Activated T-helper 9 cell treated with anti-CD3 and anti-CD28 coated beads, Interleukin-2, amount 50 U/mL, for 16 hours (primary cell): ENCODE measurements at regions not wholly inside any gene's neighbourhood (a gene's known extent, or its start where the extent isn't known, plus 50 kb on each side); places are given as distances from the start of the nearest gene placed in this dataset.
"Not testable (repeated sequence)": the region's sequence is repeated elsewhere in the genome, so short reads cannot be mapped to it uniquely, and the experiment has no call there.

Experiments
- DNase-seq: peaks from one replicate; pipeline ENCODE4 v3.0.0-alpha.2; 2020; ENCODE audit warnings: low read depth

DNA sequence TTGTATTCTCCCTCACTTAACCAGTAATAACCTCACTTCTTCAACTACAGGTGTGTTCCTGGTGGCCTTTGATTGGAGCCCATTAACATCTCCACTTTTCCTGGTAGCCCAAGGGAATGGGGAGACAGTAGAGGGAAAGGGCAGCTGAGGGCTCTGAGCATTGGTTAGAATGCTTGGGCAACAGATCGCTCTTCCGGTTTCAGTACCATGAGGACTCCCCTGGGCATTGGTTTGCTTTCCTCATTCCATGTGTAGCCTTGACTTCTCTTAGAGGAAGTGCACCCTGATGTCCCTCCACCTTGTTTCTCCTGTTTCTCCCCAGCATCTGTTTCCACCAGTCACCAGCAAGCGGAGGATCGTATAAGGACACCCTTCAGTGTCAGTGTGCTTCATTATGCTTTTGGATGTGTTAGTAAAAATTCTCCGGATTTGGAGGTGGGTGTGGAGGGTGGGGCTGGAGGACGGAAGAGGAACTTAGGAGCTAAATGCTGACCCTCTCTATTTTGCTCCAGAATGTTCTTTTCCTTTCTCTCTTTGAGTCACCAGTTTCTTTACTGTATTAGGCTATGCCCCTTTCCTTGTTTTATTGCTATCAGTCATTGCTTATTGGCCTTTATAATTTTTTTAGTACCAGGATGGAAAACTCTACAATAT is 50.6 kb upstream of the ZNG1B start:
- not testable (repeated sequence) for DNase-seq

DNA sequence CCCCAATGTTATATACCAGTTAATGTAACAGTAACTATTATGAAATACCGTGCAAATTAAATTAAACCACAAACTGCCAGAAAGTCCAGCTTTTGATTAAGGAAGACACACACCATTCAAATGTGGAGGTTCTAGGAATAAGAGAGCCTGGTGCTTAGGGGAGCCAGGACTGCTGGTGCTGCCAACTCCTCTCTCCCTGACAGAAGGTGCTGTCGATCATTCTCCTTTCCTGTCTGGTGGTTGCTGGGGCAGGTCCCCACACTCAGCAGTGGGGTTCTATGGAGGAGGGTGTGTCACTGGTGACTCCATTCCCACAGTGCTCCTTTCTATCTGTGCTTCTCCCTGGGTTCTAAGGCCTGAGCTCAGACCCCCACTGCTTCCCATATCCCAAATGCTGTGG is 57.9 kb upstream of the ZNG1B start:
- not testable (repeated sequence) for DNase-seq

DNA sequence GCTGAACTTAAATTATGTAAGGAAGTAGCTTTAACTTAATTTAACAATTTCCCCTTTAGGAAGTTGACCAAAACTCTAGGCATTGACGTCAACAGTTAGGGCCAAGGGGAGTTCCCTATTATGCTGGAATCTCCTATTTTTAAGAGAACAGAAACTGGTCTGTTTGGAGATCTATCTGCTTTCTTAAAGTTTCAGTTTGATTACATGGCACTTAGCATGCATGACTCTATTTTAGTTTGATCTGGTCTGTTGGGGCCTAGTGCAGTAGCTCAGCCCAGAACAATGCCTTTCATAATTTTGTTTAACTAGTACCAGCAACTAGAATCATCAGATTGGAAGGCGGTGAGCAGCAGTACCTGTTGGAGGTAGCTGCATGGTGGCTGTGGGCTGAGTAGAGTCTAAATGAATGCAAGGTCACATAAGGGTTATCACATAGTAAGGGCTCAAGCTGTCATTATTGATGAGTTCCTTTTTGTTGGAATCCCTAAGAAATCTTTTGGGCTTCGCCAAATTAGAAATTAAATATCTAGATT is 60.5 kb upstream of the ZNG1B start:
- DNase-seq, result no peak

DNA sequence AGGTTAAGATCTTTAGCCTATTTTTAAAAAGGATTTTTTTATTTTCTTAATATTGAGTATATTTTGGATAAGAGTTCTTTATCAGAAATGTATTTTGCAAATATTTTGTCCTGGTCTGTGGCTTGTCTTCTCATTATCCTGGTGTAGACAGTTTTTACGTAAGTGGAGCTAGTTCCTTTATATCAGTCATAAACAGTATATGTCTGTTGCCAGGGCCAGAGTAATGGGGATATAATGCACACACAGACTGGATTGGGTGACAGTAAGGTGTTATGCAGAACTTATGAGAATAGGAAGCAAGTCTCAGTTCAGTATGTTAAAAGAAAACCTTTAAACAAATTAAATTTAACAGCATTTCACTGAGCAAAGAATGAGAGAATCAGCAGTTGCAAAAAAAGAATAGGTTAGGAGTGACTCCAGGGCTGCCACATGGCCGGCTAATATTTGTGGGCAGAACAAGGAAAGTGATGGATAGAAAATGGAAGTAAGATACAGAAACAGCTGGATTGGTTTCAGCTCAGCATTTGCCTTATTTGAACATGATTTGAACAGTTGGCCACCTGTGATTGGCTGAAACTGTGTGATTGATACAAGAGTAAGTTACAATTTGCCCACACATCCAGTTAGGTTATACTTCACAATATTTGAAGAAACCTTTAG is 61.1 kb upstream of the ZNG1B start:
- no peak for DNase-seq

DNA sequence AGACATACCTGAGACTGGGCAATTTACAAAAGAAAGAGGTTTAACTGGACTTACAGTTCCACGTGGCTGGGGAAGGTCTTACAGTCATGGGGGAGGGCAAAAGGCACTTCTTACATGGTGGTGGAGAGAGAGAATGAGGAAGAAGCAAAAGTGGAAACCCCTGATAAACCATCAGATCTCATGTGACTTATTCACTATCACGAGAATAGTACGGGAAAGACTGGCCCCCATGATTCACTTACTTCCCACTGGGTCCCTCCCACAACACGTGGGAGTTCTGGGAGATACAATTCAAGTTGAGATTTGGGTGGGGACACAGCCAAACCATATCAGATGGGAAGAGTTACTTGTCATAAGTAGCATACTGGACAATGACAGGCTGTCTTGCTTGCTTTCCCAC is 62.6 kb upstream of the ZNG1B start:
- DNase-seq, result not testable (repeated sequence)

DNA sequence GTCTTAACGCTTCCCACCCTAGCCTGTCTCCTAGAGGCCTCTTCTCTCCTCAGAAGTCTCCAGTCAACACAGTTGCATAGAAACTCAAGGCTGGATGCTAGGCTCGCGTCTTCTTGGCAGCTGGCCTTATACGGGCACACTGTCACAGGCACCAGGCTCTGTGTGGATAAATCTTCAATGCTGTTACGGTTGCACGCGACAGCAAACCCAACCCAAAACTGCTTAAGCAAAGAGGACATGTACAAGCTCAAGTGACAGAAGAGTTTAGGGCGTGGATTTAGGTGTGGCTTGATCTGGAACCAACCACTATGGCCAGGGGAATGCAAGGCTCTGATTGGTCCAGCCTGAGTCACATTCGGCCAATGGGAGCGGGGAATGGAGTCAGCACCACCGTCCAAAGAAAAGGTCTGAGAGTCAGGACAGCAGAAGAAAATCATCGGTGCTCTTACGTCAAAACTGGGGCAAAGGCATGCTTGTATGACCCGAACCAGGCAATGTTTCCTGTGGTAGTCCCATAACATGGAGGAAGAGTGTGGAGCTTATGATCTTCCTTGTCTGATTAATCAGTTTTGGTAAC is 65.1 kb upstream of the ZNG1B start:
- not testable (repeated sequence) for DNase-seq

DNA sequence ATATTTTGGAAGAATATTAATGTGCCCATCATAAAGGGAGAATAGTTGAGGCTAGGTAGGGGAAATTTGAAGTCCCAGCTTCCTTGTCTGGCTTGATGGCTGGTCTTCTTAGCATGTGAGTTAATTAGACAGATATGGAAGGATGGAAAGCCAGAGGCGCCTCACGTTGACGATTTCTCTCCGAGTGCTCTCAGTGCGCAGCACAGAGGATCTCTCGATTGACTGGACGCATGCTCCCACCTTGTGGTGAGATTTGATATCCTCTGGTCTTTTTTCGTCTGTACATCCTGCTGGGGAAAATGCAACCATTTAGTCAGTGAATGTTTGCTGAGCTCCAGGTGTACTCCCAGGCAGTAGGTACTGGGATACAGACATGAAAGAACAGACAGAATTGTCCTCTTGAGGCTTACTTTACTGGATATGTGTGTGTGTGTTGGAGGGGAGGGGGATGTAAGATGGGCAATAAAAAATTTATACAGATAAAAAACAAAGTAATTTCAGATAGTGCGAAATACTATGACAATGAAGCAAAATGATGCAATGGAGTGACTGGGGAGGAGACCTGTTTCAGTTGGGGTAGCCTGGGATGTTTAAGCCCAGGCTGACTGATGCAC is 66.9 kb upstream of the ZNG1B start:
- DNase-seq, result peak; percentile 29

DNA sequence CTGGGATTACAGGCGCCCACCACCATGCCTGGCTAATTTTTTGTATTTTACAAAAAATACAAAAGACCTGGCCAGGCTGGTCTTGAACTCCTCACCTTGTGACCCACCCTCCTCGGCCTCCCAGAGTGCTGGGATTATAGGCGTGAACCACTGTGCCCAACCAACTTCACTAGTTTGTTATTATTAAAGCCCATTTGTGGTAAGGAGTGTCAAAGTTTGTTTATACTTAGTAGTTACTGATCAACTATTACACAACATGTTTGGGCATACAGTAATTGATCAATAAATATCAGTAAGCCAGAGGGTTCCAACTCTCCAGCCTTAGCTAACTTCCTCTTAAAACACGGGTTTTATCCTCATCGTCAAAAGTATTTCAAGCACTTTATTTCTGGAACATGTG is 67.5 kb upstream of the ZNG1B start:
- DNase-seq, result no peak

DNA sequence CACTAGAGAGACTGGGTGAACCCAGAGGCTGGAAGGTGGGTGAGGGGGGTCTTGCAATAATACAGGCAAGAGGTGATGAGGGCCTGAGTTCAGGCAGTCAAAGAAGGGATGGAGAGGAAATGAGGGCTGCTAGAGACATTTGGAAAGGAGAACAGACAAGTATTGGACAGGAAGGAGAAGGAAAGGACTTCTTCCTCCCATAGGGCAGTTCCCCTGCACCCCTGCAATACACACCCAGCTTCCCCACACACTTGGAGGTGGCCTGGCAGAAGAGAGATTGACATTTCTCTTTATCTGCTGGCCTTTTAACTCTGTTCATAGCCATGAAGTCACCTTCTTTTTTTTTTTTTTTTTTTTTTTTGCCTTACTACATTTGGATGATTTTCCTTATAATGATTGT is 68.9 kb upstream of the ZNG1B start:
- not testable (repeated sequence) for DNase-seq

DNA sequence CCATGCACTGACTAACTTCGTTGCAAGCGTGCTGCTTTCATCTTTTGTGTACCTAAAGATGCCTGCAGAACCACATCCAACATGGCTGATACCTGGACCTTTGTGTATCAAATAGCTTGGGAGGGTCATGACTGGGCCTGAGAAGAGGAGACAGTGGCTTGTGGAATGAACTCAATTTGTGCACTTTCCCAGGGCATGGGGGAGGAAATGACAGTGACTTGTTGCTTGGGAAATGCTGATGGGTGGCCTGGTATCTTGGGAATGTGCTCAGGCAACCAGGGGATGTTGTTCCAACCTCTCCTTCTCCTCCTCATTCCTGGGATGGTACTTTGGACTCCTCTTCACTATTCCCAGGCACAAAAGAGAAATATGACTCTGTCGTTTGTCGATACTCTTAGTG is 70.7 kb upstream of the ZNG1B start:
- DNase-seq, result not testable (repeated sequence)

DNA sequence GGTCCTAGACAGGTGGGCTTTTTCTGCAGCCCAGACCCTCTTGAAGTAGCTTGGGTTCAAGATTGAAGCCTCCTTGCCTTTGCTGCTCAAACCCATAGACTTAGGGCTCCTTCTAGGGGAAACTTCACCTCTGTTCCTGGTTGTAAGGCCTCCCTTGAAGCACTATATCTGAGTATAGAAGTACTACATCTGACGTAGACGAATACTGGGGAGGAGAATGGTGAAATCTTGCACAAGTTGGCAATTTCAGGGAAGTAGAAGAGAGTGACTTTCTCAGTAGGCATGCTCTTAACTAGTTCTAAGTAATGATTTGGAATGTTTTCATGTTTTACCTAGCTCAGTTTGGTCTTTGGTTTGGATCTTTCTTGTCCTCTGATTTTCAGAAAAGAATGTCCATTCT is 71.7 kb upstream of the ZNG1B start:
- not testable (repeated sequence) for DNase-seq

DNA sequence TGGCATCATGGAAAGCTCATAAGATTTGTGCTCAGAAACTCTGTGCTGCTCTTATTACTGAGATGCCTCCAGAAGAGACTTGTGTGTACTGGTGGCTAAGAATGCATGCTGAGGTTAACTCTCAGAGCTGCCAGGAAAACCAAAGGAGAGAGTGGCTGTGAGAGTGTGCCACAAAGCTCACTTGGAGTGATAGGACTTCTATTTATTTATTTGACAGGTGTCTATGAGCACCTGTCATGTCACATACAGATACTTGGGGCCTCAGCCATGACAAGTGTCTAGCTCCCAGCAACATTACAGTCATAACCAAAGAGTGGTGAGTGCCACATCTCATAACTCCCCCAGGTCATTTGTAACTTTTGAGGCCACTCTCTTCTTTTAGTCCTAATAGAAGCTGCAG is 72.2 kb upstream of the ZNG1B start:
- DNase-seq, result not testable (repeated sequence)

DNA sequence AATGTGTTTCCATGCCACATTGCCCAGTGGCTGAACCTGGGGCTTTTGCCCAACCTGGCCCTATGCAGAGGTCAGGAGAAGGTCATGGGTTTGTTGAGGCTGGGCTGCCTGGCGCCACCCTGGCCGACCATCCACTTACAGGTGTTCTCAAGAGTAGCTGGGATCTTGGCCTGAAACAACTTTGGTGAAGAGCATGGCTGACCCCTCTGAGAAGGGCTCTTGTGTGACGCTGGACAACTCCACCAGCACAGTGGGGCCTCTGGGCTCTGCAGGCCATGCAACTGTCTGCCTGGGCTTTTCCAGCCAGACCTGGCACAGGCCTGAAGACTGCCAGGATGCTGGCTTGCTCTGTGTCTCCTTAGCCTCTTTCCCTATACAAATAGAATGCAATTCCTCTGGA is 76.4 kb upstream of the ZNG1B start:
- DNase-seq, result no peak

DNA sequence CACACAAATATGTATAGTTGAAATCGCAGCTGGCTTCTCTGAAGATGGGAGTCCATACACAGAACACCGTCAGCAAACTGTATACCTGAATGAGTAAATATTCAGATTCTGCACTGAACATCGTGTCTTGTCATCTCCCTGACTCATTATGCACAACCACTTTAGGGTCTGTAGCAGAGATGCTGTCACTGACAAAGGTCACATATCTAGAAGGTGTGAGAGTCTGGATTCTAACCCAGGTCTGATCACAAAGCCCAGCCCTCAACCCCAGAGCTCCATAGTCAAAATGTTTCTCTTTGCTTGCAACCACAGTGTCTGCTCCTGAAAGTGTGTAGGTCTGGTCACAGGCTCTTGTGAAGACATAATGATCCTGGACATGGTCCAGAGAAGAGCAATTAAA is 78.3 kb upstream of the PAX8 start:
- DNase-seq, result no peak

DNA sequence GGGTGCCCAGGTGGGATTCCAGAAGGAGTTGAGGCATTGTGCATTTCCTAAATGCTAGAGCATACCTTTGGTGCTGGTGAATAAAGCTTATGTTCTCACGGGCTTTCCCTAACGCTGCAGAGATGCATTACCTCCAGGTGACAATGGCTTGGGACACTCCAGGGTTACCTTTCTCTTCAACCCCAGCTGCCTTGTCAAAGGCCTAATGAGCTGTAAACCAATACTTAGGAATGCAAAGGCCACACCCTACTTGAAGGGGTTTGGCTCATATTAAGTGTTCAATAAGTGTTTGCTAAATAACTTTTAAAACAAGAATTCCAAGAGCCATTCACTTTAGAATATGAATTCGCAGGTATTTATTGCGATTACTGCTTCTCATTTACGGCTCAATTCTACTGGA is 77.6 kb upstream of the PAX8 start:
- DNase-seq, result not testable (repeated sequence)

DNA sequence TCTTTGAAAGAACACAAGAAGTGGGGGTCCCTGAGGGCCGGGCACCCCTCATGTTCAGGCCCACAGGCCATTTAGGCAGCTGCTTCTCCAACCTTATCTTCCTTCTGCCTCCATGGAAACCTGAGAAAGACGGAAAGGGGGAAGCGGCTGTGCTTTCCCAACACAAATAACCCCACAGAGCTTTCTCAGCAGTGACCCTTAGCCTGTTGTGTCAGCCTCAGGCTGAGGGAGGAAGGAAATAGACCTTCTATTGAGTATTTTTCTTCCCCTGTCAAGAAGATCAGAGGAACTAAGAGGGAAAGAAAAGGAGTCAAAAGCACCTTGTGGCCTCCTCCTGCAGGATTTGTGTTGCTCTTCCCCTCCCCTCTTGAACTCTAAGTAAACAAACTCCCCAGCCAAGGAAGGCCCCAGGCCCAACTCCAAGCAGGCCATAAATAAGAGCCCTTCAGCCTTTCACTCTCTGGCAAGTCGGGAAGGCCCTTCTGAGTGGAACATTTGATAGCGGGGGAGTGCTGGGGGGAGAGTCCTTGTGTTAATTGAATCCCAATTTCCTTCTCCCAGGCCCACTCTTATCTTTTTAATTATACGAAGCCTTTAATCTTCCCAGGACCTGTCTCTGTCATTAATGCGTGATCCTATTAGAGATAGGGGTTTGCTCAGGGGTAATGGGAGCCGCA is 76.8 kb upstream of the PAX8 start:
- DNase-seq, result not testable (repeated sequence)

DNA sequence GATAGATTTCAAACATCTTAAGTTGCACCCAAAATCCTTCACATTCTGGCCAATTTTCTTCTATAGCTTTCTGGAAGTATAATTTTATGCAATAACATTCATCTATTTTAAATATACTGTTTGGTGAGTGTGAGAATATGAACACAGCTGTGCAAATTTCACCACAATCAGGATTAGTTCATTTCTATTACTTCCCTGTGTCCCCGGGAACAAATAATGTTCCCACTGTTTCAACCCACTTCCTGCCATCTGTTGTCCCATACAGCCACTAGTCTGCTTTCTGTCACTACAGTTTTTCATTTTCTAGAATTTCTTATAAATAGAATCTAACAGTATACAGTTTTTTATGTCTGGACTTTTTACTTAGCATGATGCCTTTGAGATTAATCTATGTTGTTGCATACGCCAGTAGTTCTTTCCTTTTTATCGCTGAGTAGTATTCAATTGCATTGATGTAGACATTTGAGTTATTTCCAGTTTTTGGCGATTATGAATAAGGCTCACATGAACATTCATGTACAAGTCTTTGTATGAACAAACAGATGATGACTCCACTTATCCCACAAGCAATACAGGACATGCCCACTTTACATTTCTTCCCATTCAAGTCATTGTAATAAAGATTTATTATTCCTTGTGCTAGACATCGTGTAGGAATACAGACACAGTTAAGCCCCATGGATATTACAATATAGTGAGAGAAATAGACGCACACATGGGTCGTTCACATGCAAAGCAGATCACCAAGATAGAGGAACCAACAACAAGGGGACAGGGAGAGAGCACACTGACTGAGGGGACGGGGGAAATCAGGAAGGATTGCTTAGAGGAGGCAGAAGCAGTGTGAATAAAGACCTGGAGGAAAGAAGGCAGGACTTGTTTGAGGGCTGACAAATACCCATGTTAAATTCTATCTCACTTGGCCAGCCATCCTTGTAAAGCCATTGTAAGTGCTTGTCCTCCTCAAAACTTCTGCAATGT is 72.9 kb upstream of the PAX8 start:
- DNase-seq, result no peak

DNA sequence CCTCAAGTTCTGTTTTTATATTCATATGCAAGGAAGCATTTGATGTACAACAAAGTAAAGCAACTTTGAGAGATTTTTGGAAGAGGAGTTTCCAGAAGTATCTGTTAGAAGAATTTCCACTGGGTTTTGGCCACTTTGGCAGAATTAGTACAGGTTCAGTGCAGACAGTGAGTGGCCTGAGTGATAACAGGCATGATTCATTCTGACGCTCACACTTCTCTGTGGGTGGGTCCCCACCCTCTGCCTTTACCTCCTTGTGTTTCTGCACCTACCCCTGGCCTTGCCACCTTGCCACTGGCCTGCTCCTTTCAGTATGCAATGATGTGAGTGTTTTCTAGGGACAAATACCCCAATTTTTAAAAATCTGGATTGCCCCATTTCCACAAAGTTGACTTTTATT is 65.1 kb upstream of the PAX8 start:
- not testable (repeated sequence) for DNase-seq

DNA sequence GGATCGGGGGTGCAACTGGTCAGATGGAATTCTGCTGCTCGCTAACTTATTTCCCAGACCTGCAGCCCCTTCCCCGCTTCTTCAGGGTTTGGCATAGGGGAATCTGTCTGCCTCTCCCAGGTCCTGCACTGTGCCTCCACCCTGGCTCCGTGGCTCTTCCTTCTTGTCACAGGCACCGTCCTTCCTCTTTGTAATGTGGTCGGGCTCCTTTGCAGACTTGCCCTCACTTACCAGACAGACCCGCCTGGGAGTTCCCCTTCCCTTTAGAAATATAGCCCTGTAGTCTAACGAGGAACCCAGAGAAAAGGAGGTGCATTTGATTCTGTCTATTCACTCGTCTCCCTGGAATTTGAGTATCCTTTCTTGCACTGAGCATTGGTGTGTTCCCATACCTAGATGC is 63.9 kb upstream of the PAX8 start:
- no peak for DNase-seq

DNA sequence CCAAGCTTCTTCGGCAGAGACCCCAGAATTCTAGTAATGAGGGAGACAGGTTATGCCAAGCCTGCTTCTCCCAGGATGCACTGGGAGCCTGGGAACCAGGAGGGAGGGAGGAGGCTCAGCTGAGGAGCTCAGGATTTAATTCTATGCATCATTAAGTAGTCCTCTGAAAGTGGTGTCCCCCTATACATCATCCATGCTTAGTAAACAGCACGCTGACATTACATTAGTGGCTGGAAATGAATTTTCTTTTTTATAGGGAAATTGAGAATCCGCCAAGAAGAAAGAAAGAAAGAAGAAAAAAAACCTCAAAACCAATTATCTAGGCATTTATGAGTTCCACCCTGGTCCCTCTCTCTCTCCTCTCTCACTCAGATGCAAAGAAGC is 63.1 kb upstream of the PAX8 start:
- DNase-seq, result not testable (repeated sequence)

DNA sequence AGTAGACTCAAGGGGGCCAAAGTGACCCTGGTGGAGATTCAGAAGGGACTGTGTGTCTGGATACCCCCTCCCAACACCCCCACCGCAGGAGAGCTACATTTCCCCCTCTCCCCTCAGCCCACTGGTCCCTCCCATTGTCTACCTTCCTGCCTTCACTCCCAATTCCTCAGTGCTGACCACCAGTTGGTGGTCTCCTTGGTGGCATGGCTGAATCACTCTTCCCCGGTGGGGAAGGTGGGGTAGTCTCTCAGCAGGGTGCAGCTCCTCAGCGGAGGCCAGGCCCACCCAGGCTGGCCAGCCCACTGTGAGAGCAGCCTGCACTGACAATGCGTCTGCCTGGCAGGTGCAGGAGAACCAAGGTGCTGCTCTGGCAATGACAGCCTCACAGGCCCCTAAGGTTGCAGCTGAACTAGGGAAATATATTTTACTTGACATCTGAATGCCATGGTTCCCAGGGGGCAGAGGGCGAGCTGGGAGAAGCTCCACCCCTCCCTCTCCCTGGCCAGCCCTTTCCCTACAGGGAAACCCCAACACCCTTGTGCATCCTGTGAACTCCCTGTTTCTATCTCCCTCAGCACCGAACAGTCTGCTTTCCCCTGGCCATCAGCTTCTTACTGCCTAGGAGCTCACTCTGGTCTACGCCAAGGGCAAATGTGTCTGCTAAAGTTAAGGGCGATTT is 62.6 kb upstream of the PAX8 start:
- DNase-seq, result no peak
